GM19240 (cell line): ENCODE measurements at regions not wholly inside any gene's neighbourhood (a gene's known extent, or its start where the extent isn't known, plus 50 kb on each side); places are given as distances from the start of the nearest gene placed in this dataset.
"Not testable (repeated sequence)": the region's sequence is repeated elsewhere in the genome, so short reads cannot be mapped to it uniquely, and the experiment has no call there.

Experiments used
- DNase-seq: peaks from one replicate; pipeline ENCODE4 v3.0.0; 2011; ENCODE audit warnings: low spot score; ENCODE audit not compliant: insufficient read length

DNA sequence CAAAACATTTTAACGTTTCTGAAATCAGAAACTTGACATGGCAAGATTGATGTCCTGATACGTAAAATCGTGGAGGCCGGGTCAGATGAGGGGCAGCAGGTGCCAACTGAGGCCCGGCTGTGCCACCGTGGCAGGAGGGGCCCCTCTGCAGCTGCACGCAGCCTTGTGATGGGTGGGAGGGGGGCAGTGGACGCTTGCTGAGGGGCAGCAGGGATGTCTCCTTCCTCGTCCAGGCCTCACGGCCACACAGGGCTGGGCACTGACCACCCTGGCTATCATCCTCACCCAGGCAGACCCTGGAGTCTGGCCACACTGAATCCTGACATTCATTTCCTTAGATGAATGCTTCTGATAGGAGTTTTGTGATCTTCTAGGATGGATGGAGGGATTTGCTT, 114.7 kb downstream of the ERMARD start:
- DNase-seq: no peak

- no peak for DNase-seq
Measured at GRCh38 chr6:169865346-169866139, 114.1 kb downstream of the ERMARD start.

DNA sequence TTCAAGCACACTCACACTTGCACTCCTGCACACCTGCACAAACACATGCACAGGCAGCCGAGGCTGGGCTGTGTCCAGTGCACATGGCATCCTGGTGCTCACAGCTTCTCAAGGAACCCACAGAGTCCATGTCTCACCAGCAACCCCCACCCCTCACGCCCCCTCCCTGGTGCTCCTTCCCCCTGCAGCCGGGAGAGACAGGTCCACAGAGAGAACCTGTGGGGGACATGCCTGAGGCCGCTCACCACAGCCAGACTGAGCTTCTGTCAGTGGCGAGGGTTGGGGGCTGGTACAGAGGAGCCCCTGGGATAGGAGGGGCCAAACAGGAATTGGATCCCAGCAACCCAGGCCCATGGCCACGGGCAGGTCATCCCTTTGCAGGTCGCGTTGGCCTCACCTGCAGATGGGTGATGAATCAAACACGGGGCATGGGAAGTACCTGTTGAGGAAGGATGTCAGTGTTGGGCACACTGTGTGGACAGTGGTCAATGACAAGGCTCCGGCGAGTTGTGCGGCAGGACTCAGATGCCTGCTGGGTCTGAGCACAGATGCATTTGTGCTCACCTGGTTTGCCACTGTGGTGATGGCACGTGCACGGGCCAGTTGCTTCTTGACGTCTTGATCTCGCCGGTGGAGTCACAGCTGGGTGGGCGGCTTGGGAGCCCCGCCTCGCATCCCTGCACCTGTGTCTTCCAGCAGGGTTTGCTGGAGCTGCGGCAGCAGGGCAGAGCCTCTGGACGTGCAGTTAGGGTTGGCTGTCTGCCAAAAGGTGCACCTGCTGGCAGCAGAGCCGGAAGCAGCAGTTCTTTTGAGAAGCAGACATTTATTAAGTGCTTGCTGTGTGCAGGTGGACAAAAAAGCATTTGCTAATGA, 113.0 kb downstream of the ERMARD start:
- no peak for DNase-seq

GRCh38 chr6:169863710-169864109, 112.3 kb downstream of the ERMARD start:
- no peak for DNase-seq

DNA sequence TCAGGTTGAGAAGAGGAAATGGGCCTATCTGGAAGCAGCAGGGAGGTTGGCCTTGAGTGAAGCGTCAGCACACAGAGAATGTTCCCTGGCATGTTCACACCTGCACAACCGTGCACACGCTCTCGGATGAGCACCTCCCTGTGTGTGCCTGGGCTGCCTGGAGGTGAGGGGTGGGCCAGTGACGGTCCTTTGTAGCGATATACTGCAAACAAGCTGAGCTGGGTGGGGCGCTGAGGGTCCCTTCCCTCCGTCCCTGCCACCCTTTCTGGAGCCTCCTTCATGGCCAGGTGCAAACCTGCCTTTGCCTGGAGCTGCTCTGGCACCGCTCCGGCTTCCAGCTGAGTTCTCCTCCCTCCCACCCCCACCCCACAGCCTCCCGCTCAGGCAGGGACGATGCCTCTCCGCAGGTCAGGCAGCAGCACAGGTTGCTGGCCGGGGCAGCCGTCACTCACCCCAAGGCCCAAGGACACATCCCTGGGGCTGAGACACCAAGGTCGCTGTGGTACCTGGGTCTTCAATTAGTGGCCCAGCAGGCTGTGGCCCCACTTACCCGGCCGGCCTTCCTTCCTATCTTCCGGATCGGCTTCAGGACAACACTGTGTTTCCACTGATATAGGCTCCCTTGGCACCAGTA, 111.6 kb downstream of the ERMARD start:
- no peak for DNase-seq

- DNase-seq: no peak
Measured at GRCh38 chr6:169862043-169862891, 110.8 kb downstream of the ERMARD start.

DNA sequence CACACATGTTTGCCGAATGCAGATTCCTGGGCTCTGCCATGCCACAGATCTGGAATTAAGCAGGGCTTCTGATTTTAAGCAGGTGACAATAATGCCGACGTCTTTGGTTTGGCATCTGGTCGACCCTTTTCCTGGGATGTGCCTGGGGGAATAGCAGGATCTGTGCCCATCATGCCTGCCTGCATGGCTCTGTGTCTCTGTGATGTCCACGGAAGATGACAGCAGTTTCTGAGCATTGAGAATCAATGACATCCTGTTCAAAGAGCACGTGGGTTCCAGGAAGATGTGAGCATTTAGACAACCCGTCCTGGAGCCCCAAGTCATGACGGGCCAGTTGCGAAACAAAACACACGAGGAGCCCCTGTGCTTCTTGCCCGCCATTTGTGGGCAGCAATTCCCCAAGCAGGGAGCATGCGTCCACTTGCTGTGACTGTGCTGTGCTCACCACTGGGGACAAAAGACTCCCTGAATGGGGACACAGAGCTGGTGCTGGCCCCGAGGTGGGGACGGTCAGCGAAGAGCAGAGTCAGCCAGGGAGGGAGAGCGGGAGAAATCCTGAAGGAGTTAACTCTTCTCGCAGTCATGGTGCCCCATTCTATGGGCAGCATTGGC, 110.1 kb downstream of the ERMARD start:
- no peak for DNase-seq

DNA sequence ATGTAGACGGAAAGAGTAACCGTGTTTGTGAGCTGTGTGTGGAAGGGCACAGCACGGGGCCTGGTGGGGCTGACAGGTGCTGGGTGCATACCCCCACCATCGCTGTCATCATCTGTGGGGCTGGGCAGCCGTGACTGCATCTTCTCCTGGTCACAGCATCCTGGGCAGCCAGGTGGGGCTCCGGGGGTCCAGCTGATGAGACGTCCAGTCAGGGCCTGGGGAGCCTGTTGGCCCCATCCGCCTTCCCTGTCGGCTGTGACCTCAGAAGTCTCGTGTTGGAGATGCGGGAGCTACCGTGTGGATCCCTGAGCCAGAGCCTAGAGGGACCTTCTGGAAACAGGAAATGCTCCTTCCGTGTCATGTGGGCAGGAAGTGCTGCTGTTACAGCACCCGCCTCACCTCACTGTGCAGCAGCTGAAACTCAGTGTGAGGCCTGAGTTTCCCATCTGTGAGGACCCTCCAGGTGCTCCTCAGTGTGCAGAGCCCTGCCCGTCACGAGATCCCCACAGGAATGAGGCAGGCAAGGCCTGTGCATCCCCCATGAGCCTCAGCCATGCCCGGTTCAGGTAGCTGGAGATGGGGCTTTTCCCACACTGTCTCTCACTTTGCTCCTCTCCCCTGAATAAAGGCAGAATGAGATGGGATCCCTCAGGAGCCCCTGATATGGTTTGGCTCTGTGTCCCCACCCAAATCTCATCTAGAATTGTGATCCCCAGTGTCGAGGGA, 108.7 kb downstream of the ERMARD start:
- no peak for DNase-seq

DNA sequence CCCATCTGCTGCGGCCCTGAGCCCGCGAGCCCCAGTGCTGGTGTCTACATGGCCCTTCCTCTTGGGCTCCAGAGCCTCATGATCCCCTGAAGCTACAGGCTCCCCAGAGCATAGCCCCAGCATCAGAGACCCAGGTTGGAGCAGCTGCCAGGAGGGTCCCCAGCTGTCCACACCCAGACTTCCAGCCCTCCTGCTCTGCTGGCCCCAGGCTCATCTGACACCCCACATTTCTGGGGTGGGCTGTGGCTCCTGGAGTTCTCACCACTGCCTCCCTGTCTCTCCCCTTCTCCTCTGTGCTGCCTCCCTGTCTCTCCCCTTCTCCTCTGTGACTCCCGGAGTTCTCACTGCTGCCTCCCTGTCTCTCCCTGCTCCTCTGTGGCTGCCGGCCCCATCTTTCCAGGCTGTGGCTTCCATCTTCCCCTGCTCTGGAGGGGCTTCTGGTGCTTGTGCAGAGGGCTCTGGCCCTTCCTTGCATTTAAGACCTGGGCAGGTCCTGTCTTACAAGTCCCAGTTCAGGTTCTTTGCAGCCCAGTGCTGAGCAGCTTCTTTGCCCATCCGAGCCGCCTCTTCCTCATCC, 108.1 kb downstream of the ERMARD start:
- DNase-seq: no peak

- no peak for DNase-seq
Measured at GRCh38 chr6:169858935-169859351, 107.5 kb downstream of the ERMARD start.

DNA sequence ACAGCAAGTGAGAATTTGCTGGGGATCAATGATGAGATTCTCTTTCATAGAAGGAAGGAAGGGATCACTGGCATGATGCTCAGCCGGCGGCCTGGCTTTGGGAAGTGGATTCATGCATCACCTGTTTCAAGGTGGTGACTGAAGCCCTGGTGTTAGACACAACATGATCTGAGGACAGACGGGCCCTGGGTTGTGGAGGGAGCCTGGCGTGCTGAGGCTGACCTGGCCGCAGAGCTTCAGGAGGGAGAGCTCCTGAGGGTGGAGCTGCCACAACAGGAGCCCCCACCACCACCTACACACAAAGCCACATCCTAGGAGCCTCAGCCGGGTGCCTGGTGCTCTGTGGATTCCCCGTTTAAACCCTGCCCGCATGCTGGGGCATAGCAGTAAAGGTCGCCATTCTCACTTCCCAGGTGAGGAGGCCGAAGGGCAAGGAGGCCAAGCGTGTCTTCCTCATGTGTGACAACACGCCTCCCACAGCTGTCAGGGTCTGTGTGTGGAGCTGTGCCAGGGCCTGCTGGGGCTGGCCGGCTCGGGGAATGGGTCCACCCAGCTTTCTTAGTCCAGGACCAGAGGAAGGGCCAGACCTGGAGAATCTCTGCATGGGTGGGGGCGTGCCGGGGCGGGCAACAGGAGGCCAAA, 107.0 kb downstream of the ERMARD start:
- DNase-seq: no peak

GRCh38 chr6:169857343-169858292, 106.2 kb downstream of the ERMARD start:
- DNase-seq: no peak

GRCh38 chr6:169856442-169857342, 105.3 kb downstream of the ERMARD start:
- DNase-seq: not testable (repeated sequence)

- no peak for DNase-seq
Measured at GRCh38 chr6:169854813-169855212, 103.4 kb downstream of the ERMARD start.

- no peak for DNase-seq
Measured at GRCh38 chr6:169854083-169854725, 102.8 kb downstream of the ERMARD start.
